Thyroid gland (tissue), 4 donors: ENCODE measurements at regions not wholly inside any gene's neighbourhood (a gene's known extent, or its start where the extent isn't known, plus 50 kb on each side); places are given as distances from the start of the nearest gene placed in this dataset.

Source experiments
- DNase-seq, 2 donors: peaks; one replicate each; pipeline ENCODE4 v3.0.0-alpha.2; 2019
- H3K27ac ChIP-seq, 3 donors: fragments of 200-600 bp; sonication (generic); 1 replicate in 2 of 3; 2 replicates in 1 of 3; pipeline ENCODE4 v1.5.1; 2016 to 2019; ENCODE audit warnings: mild to moderate bottlenecking in 1 of 3, moderate library complexity in 1 of 3
- H3K27me3 ChIP-seq: fragments of 200-600 bp; sonication (generic); one replicate; pipeline ENCODE4 v1.5.1; 2019
- H3K36me3 ChIP-seq, 2 donors: fragments of 200-600 bp; sonication (generic); one replicate each; pipeline ENCODE4 v1.5.1; 2016 to 2019
- H3K4me1 ChIP-seq, 2 donors: fragments of 200-600 bp; sonication (generic); one replicate each; pipeline ENCODE4 v1.5.1; 2017 to 2019
- H3K4me3 ChIP-seq, 3 donors: fragments of 200-600 bp; sonication (generic); replicated peaks in 1 of 3; 1 replicate in 2 of 3; 2 replicates in 1 of 3; pipeline ENCODE4 v1.5.1; 2016; ENCODE audit warnings: mild to moderate bottlenecking in 1 of 3
- H3K9me3 ChIP-seq: fragments of 200-600 bp; sonication (generic); one replicate; pipeline ENCODE4 v1.5.1; 2017
- CTCF ChIP-seq, 6 experiments: fragments of 200-600 bp in 3 of 6; fragments of 450-650 bp in 3 of 6; sonication (generic) in 3 of 6; IDR thresholded peaks; one replicate each; pipeline ENCODE4 v1.5.1; 2016 to 2019; ENCODE audit warnings: antibody characterized with exemption in 6 of 6, mild to moderate bottlenecking in 2 of 6, inconsistent platforms in 1 of 6, moderate library complexity in 1 of 6
- POLR2A ChIP-seq, 2 donors: fragments of 450-650 bp; IDR thresholded peaks; one replicate each; pipeline ENCODE4 v1.6.1; 2017; ENCODE audit warnings: antibody characterized with exemption in 2 of 2, mild to moderate bottlenecking in 2 of 2, moderate library complexity in 1 of 2
- WGBS, 2 donors: methylation state at CpG; one replicate each; pipeline ENCODE4 v1.1.5; 2017; 5-methylcytosine and 5-hydroxymethylcytosine counted together
- intact Hi-C: fragments of 100-400 bp; cut with DNase I; formaldehyde crosslinking; loops from one replicate; pipeline ENCODE4 v1.15.1; 2023

- no peak for DNase-seq
- no peaks in the 10 kb centered on the region for H3K9me3 ChIP-seq
- H3K27me3 ChIP-seq = no peaks in the 10 kb centered on the region
- H3K36me3 ChIP-seq = no peaks in the 10 kb centered on the region
- intact Hi-C loops = no loop called here
- no peak overlapping the region for H3K27ac ChIP-seq
- no peaks in the 10 kb centered on the region for H3K4me1 ChIP-seq
- no peak overlapping the region for H3K4me3 ChIP-seq
- 96 to 97% methylated on average over 3 of the region's 3 CpGs for WGBS, 2 donors
- TF ChIP-seq POLR2A (IDR thresholded peaks at IDR 0.05) (no peak), CTCF (IDR thresholded peaks at IDR 0.05) (no peak)
These were observed 320.1 kb upstream of the MAF start for GRCh38 chr16:79920685-79921084.

DNA sequence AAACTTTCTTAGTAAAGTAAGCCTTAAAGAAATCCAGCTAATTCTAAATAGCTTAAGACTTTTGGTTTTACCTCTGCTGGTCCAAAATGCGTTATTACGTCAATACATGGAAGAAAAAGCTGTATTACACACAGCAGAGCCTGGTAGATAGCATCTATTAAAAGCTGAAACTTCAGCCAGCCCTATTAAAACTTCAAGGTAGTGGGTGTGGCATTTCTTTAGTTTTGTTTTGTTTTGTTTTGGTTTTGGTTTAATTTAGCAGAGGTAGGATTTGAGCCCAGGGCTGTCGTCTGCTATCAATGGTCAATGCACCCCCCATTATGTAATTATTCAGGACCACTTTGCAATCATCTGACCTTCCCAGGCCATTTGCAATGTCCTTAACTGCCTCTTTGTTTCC, 318.4 kb upstream of the MAF start:
- Histone ChIP-seq H3K9me3 (no peaks in the 10 kb centered on the region), H3K4me1 (no peaks in the 10 kb centered on the region), H3K27ac (no peak overlapping the region), H3K27me3 (no peaks in the 10 kb centered on the region), H3K4me3 (no peak overlapping the region), H3K36me3 (no peaks in the 10 kb centered on the region)
- 88 to 90% methylated on average over 3 of the region's 3 CpGs for WGBS, 2 donors
- intact Hi-C loops = no loop called here
- TF ChIP-seq POLR2A (IDR thresholded peaks at IDR 0.05) (no peak), CTCF (IDR thresholded peaks at IDR 0.05) (no peak)
- no peak for DNase-seq

DNA sequence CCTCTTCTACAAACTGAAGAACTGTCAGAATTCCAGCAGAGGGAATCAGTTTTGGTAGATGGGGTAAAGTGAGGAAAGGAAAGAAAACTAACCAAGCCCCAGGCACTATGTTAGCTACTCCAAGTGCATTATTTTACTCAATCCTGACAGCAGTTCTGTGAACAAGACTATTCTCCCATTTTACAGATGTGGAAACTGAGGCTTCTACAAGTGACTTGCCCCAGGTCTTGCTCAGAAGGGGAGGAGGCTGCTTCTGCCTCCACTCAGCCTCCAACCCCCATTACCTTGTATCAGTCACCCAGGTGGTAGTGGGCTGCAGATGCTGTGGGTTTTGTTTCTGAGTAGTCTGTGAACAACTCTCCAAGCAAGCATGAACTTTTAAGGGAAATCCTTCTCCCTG, 315.2 kb upstream of the MAF start:
- DNase-seq = no peak
- no peaks in the 10 kb centered on the region for H3K9me3 ChIP-seq
- H3K4me1 ChIP-seq = no peaks in the 10 kb centered on the region
- intact Hi-C loops = no loop called here
- no peaks in the 10 kb centered on the region for H3K36me3 ChIP-seq
- no peaks in the 10 kb centered on the region for H3K27me3 ChIP-seq
- no peak overlapping the region for H3K27ac ChIP-seq
- H3K4me3 ChIP-seq = no peak overlapping the region
- TF ChIP-seq CTCF (IDR thresholded peaks at IDR 0.05) (no peak), POLR2A (IDR thresholded peaks at IDR 0.05) (no peak)

- intact Hi-C loops = no loop called here
- no peaks in the 10 kb centered on the region for H3K9me3 ChIP-seq
- no peak overlapping the region for H3K27ac ChIP-seq
- no peaks in the 10 kb centered on the region for H3K36me3 ChIP-seq
- WGBS, 2 donors = 76 to 77% methylated on average over 5 of the region's 5 CpGs
- no peak for DNase-seq
- H3K4me1 ChIP-seq = no peaks in the 10 kb centered on the region
- TF ChIP-seq POLR2A (IDR thresholded peaks at IDR 0.05) = no peak
- TF ChIP-seq CTCF (IDR thresholded peaks at IDR 0.05) = no peak
- no peak overlapping the region for H3K4me3 ChIP-seq
- no peaks in the 10 kb centered on the region for H3K27me3 ChIP-seq
These were observed 314.6 kb upstream of the MAF start for GRCh38 chr16:79914961-79915720.

DNA sequence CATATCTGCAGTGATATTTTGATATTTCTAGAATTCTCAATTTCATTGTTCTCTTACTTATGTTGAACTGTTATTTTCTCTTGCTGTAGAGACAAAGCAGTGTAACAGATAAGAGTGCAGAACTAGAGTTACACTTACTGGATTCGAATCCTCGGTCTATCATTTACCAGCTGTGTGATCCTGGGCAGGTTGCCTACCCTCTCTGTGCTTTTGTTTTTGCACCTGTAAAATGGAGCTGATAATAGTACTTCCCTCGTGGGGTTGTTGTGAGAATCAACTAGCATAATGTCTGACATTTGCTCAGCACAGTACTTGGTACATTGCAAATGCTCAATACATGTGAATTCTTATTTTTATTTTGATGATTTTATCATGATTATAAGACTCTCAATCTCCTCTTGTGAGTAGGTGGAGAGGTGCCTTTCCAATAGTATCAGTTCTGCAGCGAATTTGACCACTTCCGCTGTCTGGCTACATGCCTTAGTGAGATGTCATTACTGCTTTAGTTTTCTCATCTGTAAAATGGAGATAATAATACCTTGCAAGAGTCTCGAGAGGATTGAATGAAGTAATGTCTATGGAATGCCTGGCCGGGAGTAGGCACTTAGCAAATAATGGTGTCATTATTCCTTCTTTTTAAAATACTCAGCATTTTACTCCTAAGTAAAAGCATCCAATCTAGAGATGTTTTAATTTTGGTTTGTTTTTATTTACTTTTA, 312.2 kb upstream of the MAF start:
- Histone ChIP-seq H3K27ac (no peak overlapping the region), H3K4me1 (no peaks in the 10 kb centered on the region), H3K9me3 (no peaks in the 10 kb centered on the region), H3K4me3 (no peak overlapping the region), H3K27me3 (no peaks in the 10 kb centered on the region), H3K36me3 (no peaks in the 10 kb centered on the region)
- intact Hi-C loops = no loop called here
- WGBS, 2 donors = 81 to 89% methylated on average over 7 of the region's 7 CpGs
- DNase-seq = no peak
- TF ChIP-seq CTCF (IDR thresholded peaks at IDR 0.05) (no peak), POLR2A (IDR thresholded peaks at IDR 0.05) (no peak)
